Caki2 (cell line): ENCODE measurements at regions not wholly inside any gene's neighbourhood (a gene's known extent, or its start where the extent isn't known, plus 50 kb on each side); places are given as distances from the start of the nearest gene placed in this dataset.
"Not testable (repeated sequence)": the region's sequence is repeated elsewhere in the genome, so short reads cannot be mapped to it uniquely, and the experiment has no call there.

Source experiments
- DNase-seq: peaks from one replicate; pipeline ENCODE4 v3.0.0-alpha.2; 2015; ENCODE audit warnings: low read depth
- in situ Hi-C: cut with HindIII; loops from 2 replicates; pipeline ENCODE4 v1.10.0; 2016; ENCODE audit warnings: low sequenced_read_pairs, low pct_unique_long_range_greater_than_20kb, mixed read lengths

DNA sequence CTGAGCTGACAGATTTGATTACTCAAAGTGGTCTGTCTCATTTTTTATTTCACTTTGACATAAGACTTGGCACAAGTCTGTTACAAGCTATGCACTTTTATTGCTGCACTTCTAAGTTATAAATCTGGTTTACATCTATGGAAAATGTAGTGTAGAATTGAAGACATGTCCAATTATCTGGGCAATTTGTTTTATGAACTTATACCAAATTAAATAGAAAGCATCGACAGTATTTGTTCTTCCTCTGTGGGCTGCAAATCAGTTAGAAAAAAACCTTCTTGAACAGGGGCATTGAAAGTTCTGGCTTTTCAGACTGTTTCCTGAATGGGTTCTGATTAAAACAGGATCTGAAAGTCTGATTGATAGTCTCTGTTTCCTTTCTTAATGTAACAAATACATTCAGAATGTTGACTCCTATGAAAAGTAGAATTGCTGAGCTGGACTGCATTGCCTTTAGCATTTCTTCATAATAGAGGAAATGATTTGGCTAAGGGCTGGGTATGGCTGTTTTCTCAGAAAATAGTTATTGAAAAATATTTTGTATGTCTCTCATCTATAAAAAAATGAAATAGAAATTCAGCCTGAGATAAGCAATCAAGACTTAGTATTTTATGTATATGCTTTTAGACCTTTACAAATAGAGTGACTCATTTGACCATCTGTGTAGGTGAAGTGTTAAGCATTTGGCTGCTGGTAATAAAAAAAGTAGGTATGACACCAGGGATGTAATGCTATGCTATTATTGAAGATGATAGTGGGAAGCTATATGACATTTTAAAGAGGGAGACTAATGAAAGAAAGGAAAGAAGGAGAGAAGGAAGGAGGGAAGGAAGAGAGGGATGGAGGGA lies 210.9 kb upstream of the SPRY2 start:
- no peak for DNase-seq
- in situ Hi-C loops, result no loop called here

DNA sequence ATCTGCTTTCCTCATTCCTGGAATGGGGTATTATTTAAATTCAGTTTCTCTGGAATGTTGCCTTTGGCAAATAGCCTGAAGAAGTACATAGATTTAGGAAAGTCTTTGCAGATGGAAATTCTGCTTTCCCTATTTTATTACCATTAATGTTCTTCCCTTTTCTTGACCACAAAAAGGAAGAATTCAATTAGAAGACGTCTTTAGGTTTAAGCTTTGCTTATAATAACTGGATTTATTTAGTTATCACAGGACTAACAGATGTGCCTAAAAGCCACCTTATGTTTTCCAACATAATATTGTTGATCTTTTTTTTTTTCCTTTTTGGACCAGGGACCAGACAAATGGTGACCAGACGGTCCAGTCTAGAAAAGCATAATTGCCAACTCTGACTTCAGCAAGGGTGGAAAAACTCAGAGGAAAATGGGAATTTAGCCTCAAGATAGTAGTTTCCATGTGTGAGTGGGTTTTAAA lies 210.1 kb upstream of the SPRY2 start:
- no peak for DNase-seq
- in situ Hi-C loops, result no loop called here

DNA sequence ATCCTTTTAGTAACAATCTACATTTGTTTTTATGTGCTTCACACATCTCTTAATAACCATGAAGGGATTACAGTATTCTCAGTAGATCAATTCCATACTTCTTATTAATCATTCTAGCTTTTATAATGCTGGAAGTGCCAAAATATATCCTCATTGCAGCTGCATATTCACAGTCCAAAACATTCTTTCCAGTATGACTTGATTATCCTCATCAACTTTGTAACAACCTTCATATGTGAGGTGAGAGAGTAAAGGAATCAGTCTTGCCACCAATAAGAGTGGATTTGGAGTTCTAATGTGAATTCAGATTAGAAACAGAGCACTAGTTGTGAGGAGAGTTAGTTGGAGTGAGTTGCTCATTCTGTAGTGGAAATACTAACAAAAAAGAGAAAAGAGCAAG lies 208.0 kb upstream of the SPRY2 start:
- in situ Hi-C loops, result no loop called here
- DNase-seq, result no peak

- in situ Hi-C loops, result no loop called here
Observed at GRCh38 chr13:80547885-80548825, 207.2 kb upstream of the SPRY2 start.

GRCh38 chr13:80547341-80547740 lies 206.4 kb upstream of the SPRY2 start:
- in situ Hi-C loops, result no loop called here
- no peak for DNase-seq

More at GRCh38 chr13:80547885-80548825, 207.2 kb upstream of the SPRY2 start:
- no peak for DNase-seq

GRCh38 chr13:80533175-80533574 lies 192.2 kb upstream of the SPRY2 start:
- in situ Hi-C loops, result no loop called here
- no peak for DNase-seq

DNA sequence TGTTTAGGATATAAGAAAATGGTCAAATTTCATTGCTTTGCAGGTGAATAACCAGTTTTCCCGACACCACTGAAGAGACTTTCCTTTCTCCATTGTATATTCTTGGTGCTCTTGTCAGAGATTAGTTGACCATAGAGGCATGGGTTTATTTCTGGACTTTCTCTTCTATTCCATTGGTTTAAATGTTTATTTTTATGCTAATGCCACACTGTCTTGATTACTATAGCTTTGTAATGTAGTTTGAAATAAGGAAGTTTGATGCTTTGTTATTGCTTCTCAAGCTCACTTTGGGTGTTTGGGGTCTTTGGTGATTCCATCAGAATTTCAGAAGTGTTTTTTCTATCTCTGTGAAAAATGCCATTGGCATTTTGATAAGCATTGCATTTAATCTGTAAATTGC lies 190.0 kb upstream of the SPRY2 start:
- no peak for DNase-seq
- in situ Hi-C loops, result no loop called here

GRCh38 chr13:80530191-80530590 lies 189.3 kb upstream of the SPRY2 start:
- in situ Hi-C loops, result no loop called here
- no peak for DNase-seq

DNA sequence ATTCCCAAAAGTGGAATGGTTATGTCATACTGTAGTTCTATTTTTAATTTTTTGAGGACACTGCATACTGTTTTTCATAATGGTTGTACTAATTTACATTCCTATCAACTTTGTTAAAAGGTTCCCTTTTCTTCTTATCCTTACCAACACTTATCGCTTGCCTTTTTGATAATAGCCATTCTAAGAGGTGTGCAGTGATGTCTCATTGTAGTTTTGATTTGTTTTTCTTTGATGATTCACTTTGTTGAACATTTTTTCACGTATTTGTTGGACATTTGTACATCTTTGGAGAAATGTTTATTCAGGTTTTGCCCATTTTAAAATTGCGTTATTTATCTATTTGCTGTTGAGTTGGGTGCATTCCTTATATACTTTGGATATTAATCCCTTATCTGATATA lies 188.8 kb upstream of the SPRY2 start:
- peak; percentile 1 for DNase-seq
- in situ Hi-C loops, result no loop called here

- no peak for DNase-seq
- in situ Hi-C loops, result no loop called here
Observed at GRCh38 chr13:80528733-80529132, 187.8 kb upstream of the SPRY2 start.

GRCh38 chr13:80527400-80527799 lies 186.5 kb upstream of the SPRY2 start:
- no peak for DNase-seq
- in situ Hi-C loops, result no loop called here

GRCh38 chr13:80524447-80525215 lies 183.7 kb upstream of the SPRY2 start:
- in situ Hi-C loops, result no loop called here
- no peak for DNase-seq

DNA sequence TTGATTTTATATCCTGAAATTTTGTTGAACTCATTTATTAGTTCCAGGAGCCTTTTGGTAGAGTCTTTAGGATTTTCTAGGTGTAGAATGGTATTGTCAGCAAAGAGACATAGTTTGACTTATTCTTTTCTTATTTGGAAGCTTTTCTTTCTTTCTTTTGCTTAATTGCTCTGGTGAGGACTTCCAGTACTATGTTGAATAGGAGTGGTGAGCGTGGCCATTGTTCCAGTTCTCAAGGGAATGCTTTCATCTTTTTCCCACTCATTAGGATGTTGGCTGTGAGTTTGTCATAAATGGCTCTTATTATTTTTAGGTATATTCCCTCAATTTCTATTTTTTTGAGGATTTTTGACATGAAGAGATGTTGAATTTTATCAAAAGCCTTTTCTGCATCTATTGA lies 182.2 kb upstream of the SPRY2 start:
- no peak for DNase-seq
- in situ Hi-C loops, result no loop called here

- DNase-seq, in situ Hi-C loops: not testable (repeated sequence)
Observed at GRCh38 chr13:80522463-80522862, 181.5 kb upstream of the SPRY2 start.

DNA sequence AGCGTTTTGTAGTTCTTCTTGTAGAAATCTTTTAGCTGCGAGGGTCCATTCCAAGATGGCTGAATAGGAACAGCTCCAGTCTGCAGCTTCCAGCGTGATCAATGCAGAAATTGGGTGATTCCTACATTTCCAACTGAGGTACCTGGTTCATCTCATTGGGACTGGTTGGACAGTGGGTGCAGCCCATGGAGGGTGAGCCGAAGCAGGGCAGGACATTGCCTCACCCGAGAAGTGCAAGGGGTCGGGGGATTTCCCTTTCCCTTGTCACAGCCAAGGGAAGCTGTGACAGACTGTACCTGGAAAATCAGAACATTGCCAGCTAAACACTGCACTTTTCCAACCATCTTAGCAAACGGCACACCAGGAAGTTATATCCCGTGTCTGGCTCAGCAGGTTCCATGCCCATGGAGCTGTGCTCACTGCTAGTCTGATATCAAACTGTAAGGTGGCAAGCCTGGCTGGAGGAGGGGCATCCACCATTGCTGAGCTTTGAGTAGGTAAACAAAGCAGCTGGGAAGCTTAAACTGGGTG lies 176.0 kb upstream of the SPRY2 start:
- no peak for DNase-seq
- in situ Hi-C loops, result no loop called here

DNA sequence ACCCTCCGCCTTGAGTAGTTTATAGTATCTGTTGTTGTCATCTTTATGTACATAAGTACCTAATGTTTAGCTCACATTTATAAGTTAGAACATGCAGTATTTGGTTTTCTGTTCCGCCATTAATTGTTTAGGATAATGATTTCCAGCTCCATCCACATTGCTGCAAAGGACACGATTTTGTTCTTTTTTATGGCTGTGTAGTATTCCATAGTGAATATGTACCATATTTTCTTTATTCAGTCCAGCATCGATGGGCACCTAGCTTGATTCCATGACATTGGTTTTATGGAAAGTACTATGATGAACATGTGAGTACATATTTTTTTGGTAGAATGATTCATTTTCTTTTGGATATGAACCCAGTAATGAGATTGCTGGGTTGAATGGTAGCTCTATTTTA lies 174.4 kb upstream of the SPRY2 start:
- DNase-seq, result no peak
- in situ Hi-C loops, result no loop called here

GRCh38 chr13:80513196-80513595 lies 172.3 kb upstream of the SPRY2 start:
- in situ Hi-C loops, result no loop called here
- DNase-seq, result no peak

DNA sequence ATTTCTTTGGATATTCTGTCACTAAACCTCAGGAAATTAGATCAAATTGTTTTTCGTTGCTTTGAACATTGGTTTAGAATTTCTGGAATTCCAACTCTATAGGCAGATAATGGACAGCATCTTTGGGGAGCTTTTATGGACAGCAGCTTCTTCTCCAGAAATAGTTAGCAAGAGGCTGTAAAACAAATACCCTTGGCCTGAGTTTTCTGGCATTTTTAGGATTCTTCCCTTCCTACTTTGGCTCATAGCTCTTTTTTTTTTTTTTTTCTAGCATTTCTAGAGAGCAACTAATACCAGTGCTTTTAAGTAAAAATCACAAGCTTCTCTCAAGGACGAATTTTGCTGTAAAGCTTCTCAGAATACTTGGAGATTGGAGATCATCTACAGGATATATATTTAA lies 169.8 kb upstream of the SPRY2 start:
- DNase-seq, result no peak
- in situ Hi-C loops, result no loop called here
